ENCODE measurements at regions not wholly inside any gene's neighbourhood (a gene's known extent, or its start where the extent isn't known, plus 50 kb on each side); places are given as distances from the start of the nearest gene placed in this dataset.

DNA sequence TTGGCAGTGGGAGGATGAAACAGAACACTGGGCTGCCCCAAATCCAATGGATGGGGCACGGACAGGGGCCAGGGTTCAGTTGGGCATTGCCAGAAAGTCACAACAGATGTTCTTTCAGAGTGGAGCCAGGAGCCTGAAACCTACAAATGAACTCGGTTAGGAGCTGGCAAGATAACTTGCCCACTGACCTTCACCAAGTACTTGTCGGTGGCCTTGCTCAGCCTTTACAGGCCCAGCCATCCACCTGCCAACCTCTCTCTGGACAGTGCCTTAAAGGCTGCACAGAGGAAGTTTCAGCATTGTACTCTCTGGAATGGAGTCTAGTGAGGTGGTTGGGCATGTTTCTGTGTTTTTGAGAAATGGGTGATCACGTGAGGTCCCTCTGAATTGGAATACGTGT is 87.1 kb upstream of the USP9X start:
- TF ChIP-seq, protein P1, sequence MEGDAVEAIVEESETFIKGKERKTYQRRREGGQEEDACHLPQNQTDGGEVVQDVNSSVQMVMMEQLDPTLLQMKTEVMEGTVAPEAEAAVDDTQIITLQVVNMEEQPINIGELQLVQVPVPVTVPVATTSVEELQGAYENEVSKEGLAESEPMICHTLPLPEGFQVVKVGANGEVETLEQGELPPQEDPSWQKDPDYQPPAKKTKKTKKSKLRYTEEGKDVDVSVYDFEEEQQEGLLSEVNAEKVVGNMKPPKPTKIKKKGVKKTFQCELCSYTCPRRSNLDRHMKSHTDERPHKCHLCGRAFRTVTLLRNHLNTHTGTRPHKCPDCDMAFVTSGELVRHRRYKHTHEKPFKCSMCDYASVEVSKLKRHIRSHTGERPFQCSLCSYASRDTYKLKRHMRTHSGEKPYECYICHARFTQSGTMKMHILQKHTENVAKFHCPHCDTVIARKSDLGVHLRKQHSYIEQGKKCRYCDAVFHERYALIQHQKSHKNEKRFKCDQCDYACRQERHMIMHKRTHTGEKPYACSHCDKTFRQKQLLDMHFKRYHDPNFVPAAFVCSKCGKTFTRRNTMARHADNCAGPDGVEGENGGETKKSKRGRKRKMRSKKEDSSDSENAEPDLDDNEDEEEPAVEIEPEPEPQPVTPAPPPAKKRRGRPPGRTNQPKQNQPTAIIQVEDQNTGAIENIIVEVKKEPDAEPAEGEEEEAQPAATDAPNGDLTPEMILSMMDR (IDR thresholded peaks at IDR 0.05; ENCODE audit: insufficient read depth, low read depth, low read length) = no peak
- no peak for TF ChIP-seq EZH2 (IDR thresholded peaks at IDR 0.05; ENCODE audit: insufficient read depth, low read length)
